GM21367 (cell line): ENCODE measurements at regions not wholly inside any gene's neighbourhood (a gene's known extent, or its start where the extent isn't known, plus 50 kb on each side); places are given as distances from the start of the nearest gene placed in this dataset.

ENCODE experiments used
- ATAC-seq: cut with Tn5 transposase; IDR thresholded peaks from one replicate; pipeline ENCODE4 v1.9.1; 2021; ENCODE audit not compliant: unreplicated experiment

DNA sequence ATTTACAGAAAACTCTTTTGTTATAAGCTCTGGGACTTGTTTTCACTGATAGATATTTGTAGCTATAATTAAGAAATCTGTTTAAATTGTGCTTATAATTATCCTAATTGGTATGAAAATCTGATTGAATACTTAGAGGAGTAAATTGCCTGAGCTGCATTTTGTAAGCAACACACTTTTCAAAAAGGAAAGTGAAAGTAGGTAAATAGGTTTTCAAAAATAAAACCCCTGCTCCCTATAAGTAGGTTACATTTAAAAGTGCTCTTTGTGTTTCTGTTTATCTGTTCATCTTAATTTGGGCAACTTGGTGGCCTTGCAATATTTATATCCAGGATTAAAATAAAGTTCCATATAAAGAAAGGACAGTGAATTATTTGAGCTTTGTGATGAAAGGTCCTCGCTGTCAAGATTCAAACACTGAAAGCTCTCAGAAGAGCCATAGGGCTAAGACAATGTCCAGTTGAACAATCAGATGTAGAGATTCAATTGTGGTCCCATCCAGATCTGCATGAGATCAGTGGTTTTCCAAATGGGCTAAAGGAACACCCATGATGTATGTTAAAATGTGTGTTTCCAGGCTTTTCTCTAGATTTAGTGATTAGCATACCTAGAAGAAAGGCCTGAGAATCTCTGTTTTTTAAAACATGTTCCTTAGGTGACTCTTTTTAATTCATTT is 371.6 kb downstream of the RPRM start:
- ATAC-seq, result no peak

DNA sequence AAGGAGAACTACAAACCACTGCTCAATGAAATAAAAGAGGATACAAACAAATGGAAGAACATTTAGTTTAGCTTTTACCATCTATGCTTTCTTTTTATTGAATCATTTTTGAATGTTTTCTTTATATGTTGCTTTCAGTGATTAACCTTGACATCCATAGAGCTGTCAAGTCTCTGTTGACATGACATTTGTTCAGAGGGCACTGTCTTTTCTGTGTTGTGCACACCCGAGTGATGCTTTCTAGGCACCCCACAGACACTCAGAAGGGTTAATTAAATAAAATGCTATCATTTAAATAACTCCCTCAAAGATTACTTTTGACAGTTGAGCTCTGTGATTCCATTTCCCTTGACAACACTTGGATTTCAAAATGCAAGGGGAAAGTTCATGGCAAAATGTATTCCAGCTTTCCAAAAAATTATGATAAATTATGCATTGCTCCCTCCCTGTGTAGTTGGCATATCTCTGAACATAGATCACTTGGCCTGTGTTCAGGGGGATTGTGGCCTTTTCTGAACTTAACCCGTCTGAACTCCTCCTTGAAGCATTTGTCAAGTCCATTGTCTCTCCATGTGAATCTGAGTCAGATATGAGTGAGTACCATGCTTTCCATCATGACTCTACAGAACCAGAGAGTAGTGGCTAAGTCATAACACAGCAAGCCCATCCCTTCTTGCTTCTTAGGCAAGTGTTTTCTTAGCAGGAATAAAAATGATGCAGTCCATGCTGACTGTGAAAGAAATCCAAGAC is 372.6 kb downstream of the RPRM start:
- ATAC-seq, result no peak

- no peak for ATAC-seq
Observed at GRCh38 chr2:153101187-153101586, 377.4 kb downstream of the RPRM start.

- ATAC-seq, result no peak
Observed at GRCh38 chr2:153100151-153100550, 378.4 kb downstream of the RPRM start.

DNA sequence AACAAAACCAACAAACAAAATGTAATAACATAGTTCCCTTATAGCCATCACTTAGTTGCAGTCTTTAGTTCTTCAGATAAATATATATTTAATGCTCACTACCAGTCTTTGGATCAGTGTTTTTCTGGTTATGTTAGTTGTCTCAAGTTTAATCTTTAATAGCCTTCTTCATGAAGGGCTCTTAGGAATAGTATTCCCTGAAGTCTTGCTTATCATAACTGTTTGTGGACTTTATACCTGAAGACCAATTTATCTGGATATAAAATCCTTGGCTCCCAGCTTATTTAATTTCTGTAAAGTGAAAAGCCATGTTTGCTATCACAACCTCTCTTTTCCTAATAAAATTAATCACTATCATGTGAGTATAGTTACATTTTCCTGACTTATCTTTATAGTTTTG is 379.7 kb downstream of the ARL6IP6 start:
- ATAC-seq, result no peak

DNA sequence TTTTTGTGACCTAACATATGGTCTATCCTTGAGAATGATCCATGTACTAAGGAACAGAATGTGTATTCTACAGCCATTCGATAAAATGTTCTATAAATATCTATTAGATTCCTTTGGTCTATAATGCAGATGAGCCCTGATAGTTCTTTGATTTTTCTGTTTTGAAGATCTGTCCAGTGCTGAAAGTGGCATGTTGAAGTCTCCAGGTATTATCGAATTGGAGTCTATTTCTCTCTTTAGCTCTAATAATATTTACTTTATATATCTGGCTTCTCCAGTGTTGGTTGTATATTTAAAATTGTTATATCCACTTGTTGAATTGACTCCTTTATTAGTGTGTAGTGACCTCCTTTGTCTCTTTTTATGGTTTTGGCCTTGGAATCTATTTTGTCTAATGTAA is 377.9 kb downstream of the ARL6IP6 start:
- no peak for ATAC-seq

- no peak for ATAC-seq
Observed at GRCh38 chr2:153091344-153091743, 372.9 kb downstream of the ARL6IP6 start.

GRCh38 chr2:153079315-153079714 is 360.9 kb downstream of the ARL6IP6 start:
- ATAC-seq, result no peak

DNA sequence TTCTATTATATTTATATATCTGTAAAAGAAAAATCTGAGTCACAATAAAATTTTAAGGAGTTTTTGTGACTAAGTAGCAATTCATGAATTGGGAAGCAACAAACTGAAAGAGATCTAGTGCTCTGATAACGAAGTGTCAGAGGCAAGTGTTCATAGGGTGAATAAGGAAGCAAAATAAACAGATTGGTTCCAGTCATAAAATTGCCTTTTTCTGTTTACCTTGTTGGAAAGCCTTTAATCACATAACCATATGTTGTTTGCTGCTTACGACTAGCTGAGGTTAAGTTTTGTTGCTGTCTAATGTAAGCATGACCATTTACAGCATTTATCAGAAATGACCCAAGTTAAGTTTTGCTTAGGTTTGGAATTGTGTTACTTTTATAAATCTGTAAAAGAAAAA is 358.9 kb downstream of the ARL6IP6 start:
- ATAC-seq, result no peak

- no peak for ATAC-seq
Observed at GRCh38 chr2:153074207-153074606, 355.8 kb downstream of the ARL6IP6 start.

DNA sequence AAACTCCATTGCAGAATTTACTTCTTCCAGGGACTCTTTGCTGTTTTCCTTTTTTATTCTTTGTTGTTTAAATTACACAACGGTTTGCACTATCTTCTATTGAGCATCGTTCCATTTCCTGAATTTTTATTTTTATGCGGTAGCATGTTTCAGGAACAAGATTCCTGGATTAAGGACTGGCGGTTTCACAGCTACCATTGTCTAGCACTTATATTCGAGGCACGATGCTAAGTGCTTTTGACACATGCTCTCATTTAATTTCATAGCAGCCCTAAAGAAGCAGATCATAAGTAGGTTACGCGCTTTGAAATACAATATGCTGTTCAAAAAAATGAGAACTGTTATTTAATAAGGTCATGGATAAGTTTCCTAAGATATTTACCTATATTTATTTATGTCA is 354.4 kb downstream of the ARL6IP6 start:
- no peak for ATAC-seq

DNA sequence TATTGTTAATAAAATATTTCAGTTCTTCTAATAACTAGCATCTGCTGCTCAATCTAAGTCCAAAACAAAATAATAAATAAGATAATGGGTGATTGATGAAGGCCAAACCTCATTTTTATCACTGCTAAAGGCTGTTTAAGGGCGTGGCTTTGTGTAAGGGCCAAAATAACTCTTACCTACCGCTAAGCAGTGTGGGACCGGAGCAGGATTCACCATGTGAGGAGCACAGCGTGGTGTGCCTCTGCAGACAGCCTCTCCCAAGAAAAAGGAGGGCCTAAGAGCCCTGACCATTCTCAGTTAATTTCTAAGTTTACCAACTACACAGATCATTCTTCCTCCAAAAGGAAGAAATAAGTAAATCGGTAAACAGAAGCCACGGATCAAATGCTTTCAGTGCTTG is 353.7 kb downstream of the ARL6IP6 start:
- ATAC-seq, result no peak

GRCh38 chr2:153071090-153071489 is 352.7 kb downstream of the ARL6IP6 start:
- no peak for ATAC-seq

DNA sequence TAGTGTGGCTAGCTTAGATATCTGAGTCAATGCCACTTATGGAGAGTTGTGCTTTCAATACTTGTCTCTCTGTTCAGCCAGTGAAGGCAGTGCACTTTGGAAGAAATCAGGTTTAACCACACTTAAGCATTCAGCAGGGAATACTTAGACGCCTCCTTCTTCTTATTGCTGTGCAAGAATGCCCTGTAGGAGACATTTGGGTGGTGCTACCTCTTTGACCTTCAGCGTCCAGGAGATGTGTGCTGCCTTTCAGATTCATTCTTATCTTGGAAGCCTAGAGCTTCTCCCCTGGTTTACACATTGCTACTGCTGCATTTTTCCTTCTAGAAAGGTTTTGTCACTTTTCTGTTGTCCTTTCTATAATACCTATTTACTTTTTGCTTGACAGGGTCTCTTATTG is 350.5 kb downstream of the ARL6IP6 start:
- ATAC-seq, result no peak

DNA sequence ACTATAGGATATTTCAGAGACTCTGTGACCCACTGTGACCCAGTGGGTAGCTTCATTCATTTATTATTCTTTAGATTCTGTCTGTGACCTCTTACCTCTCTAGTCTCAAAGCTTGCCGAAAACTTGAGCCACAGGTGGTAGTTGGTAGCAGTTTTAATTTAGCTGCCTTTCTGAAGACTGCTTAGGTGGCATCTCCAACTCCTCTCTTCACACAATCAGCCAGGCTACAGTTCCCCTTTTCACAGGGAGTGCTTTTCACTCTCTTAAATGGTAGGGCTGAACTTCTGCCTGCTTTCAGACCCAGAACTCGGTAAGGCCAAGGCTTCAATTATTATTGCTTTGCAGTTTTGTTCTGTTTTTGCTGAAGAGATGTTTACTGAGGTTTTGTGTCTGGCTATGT is 349.6 kb downstream of the ARL6IP6 start:
- no peak for ATAC-seq

DNA sequence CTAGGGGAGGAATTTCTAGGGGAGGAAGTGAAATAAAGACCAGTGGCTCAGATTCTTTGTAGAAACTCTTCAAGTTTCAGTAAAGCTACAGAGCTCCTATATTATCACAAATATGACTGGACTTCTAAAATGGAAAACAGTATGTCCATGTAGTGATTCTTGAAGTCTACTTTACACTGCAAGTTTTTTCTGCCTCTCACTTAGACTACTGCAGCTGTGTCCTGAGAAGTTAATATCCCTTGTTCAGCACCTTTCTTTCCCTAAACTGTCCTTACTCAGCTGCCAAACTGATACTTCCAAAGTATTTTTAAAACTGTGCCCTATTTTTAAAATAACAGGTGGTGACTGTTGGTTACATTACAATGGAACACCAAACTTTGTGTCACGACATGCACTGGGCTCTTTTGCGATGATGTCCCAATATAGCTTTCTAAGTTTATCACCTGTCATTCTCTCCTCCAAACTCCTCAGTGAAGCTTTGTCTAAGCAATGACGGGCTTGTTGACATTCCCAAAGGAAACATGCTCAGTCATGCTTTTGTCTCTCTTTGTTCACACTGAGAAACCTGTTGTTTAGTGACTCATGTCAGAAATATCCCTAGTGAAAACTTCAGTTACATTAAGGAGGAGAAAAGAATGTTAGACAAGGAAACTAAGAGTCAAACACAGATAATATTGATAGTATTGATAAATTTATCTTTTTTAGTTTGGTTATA is 341.1 kb downstream of the ARL6IP6 start:
- no peak for ATAC-seq

GRCh38 chr2:153057743-153058142 is 339.3 kb downstream of the ARL6IP6 start:
- ATAC-seq, result no peak

DNA sequence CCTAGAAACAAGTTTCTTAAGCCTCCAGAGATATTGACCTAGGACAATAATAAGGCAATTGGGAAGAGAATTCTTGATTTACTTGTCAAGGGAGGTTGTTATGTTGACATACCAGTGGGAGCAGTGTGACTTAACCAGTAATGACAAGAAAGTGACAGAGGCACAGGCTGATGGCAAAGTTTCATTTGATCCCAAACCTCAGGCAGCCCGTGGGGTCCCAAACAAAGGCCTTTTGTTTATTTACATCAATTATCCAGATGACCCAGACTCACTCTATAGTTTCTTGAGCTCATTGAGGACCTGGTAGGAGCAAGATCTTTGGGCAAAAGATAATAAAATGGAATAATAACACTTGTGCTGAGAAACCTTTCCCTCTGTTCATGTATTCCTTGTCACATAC is 336.8 kb downstream of the ARL6IP6 start:
- ATAC-seq, result no peak

- no peak for ATAC-seq
Observed at GRCh38 chr2:153052807-153053559, 334.6 kb downstream of the ARL6IP6 start.

DNA sequence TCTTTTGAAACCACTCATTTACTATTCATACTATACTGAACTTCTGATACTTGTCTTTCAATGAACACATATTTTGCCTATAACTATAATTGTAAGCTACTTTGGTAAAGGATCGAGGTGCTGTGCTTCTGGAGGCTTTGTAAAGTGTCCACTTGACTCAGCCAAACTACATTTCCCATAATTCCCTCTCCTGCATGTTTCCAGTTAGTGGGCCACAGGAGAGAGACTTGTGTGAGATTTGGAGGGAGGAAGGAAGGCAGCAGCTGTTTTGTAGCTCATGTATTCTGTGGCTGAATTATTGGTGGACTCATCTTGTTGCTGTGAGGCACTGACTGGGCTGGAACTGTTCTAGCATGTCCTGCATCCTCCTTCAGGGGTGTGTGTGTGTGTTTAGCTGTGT is 328.8 kb downstream of the ARL6IP6 start:
- no peak for ATAC-seq

- ATAC-seq, result no peak
Observed at GRCh38 chr2:153043385-153043784, 325.0 kb downstream of the ARL6IP6 start.
